ENCODE measurements at regions not wholly inside any gene's neighbourhood (a gene's known extent, or its start where the extent isn't known, plus 50 kb on each side); places are given as distances from the start of the nearest gene placed in this dataset.

GRCh38 chr14:87331991-87332390 lies 661.0 kb downstream of the GALC start:
- Histone ChIP-seq H3K4me3 (replicated peaks in 1 of 3; ENCODE audit: insufficient read depth in 1 of 3, low read depth in 2 of 3, low read length in 3 of 3) (no peak overlapping the region), H3K79me2 (ENCODE audit: insufficient read depth, low read length) (no peaks in the 10 kb centered on the region), H3K9me3 (ENCODE audit: low read length) (peaks cover 65% of the 10 kb centered on the region), H3K27ac (ENCODE audit: extremely low read length, insufficient read depth, low read length) (no peak overlapping the region), H2AFZ (ENCODE audit: low read length) (no peak overlapping the region), H3K9ac (ENCODE audit: insufficient read depth, low read depth, low read length) (no peak overlapping the region), H3K36me3 (replicated peaks in 1 of 2; ENCODE audit: control insufficient read depth in 1 of 2, insufficient read depth in 2 of 2, low read length in 2 of 2) (no peaks in the 10 kb centered on the region), H3K4me2 (ENCODE audit: low read depth, low read length) (no peak overlapping the region), H3K27me3 (ENCODE audit: control insufficient read depth in 1 of 2, insufficient read depth in 2 of 2, low read length in 2 of 2) (no peaks in the 10 kb centered on the region), H4K20me1 (ENCODE audit: insufficient read depth, low read length) (no peaks in the 10 kb centered on the region), H3K4me1 (ENCODE audit: insufficient read depth, low read length) (no peaks in the 10 kb centered on the region)
- no TSS peak for BruUV-seq (replicated peaks)
- no peak for ATAC-seq
- POLR2A ChIA-PET: no interaction called here
- TF ChIP-seq MAF1 (CRISPR knock-in tag; IDR thresholded peaks at IDR 0.05; ENCODE audit: borderline replicate concordance): no peak
- TF ChIP-seq KLF12 (CRISPR knock-in tag; IDR thresholded peaks at IDR 0.05; ENCODE audit: borderline replicate concordance): no peak
- TF ChIP-seq LBX2 (CRISPR knock-in tag; IDR thresholded peaks at IDR 0.05; ENCODE audit: borderline replicate concordance): no peak
- TF ChIP-seq ZNF337 (CRISPR knock-in tag; IDR thresholded peaks at IDR 0.05; ENCODE audit: borderline replicate concordance, low read depth): no peak
- TF ChIP-seq IRF9 (CRISPR knock-in tag; IDR thresholded peaks at IDR 0.05; ENCODE audit: borderline replicate concordance): no peak
- no peak for TF ChIP-seq MXI1 (IDR thresholded peaks at IDR 0.05; ENCODE audit: borderline replicate concordance, low read depth, low read length)
- no peak for TF ChIP-seq SATB2 (CRISPR knock-in tag; IDR thresholded peaks at IDR 0.05)
- FAIRE-seq: no peak
- intact Hi-C loops (cut with micrococcal nuclease; ENCODE audit: unreplicated experiment): no loop called here
- in situ Hi-C loops (cut with HindIII; ENCODE audit: extremely low pct_ligation_motif_present, low pct_unique_long_range_greater_than_20kb): no loop called here
- no peak for DNase-seq (ENCODE audit: low spot score)
- 0% methylated on average over 2 of the region's 2 CpGs for WGBS (ENCODE audit: low lambda C conversion rate)
- CTCF ChIA-PET (ENCODE audit: low intra/inter-chr PET ratio, low total read pairs): no interaction called here

- Histone ChIP-seq H3K4me1 (ENCODE audit: insufficient read depth, low read length) (no peaks in the 10 kb centered on the region), H3K79me2 (ENCODE audit: insufficient read depth, low read length) (no peaks in the 10 kb centered on the region), H3K27me3 (ENCODE audit: control insufficient read depth in 1 of 2, insufficient read depth in 2 of 2, low read length in 2 of 2) (no peaks in the 10 kb centered on the region), H3K27ac (ENCODE audit: extremely low read length, insufficient read depth, low read length) (no peak overlapping the region), H3K9me3 (ENCODE audit: low read length) (peaks cover 57% of the 10 kb centered on the region), H3K4me3 (replicated peaks in 1 of 3; ENCODE audit: insufficient read depth in 1 of 3, low read depth in 2 of 3, low read length in 3 of 3) (no peak overlapping the region), H3K9ac (ENCODE audit: insufficient read depth, low read depth, low read length) (no peak overlapping the region), H2AFZ (ENCODE audit: low read length) (no peak overlapping the region), H3K4me2 (ENCODE audit: low read depth, low read length) (no peak overlapping the region), H4K20me1 (ENCODE audit: insufficient read depth, low read length) (no peaks in the 10 kb centered on the region), H3K36me3 (replicated peaks in 1 of 2; ENCODE audit: control insufficient read depth in 1 of 2, insufficient read depth in 2 of 2, low read length in 2 of 2) (no peaks in the 10 kb centered on the region)
- CTCF ChIA-PET (ENCODE audit: low intra/inter-chr PET ratio, low total read pairs): no interaction called here
- no peak for FAIRE-seq
- intact Hi-C loops (cut with micrococcal nuclease; ENCODE audit: unreplicated experiment): no loop called here
- BruUV-seq (replicated peaks): no TSS peak
- POLR2A ChIA-PET: no interaction called here
- in situ Hi-C loops (cut with HindIII; ENCODE audit: extremely low pct_ligation_motif_present, low pct_unique_long_range_greater_than_20kb): no loop called here
- WGBS (ENCODE audit: low lambda C conversion rate): 2% methylated on average over 2 of the region's 2 CpGs
- DNase-seq (ENCODE audit: low spot score): no peak
- ATAC-seq: no peak
- TF ChIP-seq USF2 (IDR thresholded peaks at IDR 0.05; ENCODE audit: low read depth, low read length) (no peak), USF2 (CRISPR knock-in tag; IDR thresholded peaks at IDR 0.05; ENCODE audit: borderline replicate concordance) (no peak), NCOA5 (CRISPR knock-in tag; IDR thresholded peaks at IDR 0.05) (no peak), ZNF549 (CRISPR knock-in tag; IDR thresholded peaks at IDR 0.05) (no peak), NR2F2 (IDR thresholded peaks at IDR 0.05; ENCODE audit: borderline replicate concordance, low read depth) (no peak), ZNF274 (CRISPR knock-in tag; IDR thresholded peaks at IDR 0.05) (no peak)
These were observed 667.2 kb downstream of the GALC start for GRCh38 chr14:87325741-87326140.
